Mesenchymal stem cell (in vitro differentiated cells and primary cell): ENCODE measurements at regions not wholly inside any gene's neighbourhood (a gene's known extent, or its start where the extent isn't known, plus 50 kb on each side); places are given as distances from the start of the nearest gene placed in this dataset.

Source experiments
- DNase-seq: peaks from one replicate; pipeline ENCODE4 v3.0.0-alpha.2; 2013
- H2AFZ ChIP-seq: one replicate; pipeline ENCODE4 v1.6.1; 2013; ENCODE audit warnings: low read depth, mild to moderate bottlenecking, control low read depth, inconsistent platforms, low read length, moderate library complexity
- H2AK5ac ChIP-seq: 2 replicates; pipeline ENCODE4 v1.6.1; 2013; ENCODE audit warnings: low read length, moderate library complexity, mild to moderate bottlenecking, inconsistent platforms; ENCODE audit not compliant: severe bottlenecking
- H2BK120ac ChIP-seq: one replicate; pipeline ENCODE4 v1.6.1; 2013; ENCODE audit warnings: low read depth, mild to moderate bottlenecking, inconsistent platforms, low read length, moderate library complexity
- H2BK12ac ChIP-seq, 2 experiments: one replicate each; pipeline ENCODE4 v1.6.1; 2013; ENCODE audit warnings: inconsistent platforms in 2 of 2, low read length in 2 of 2, mild to moderate bottlenecking in 2 of 2, moderate library complexity in 2 of 2, control low read depth in 1 of 2
- H2BK15ac ChIP-seq: one replicate; pipeline ENCODE4 v1.6.1; 2013; ENCODE audit warnings: mild to moderate bottlenecking, low read depth, inconsistent platforms; ENCODE audit not compliant: poor library complexity, severe bottlenecking
- H2BK5ac ChIP-seq: 2 replicates; pipeline ENCODE4 v1.6.1; 2013; ENCODE audit warnings: low read depth, mild to moderate bottlenecking, low read length, control low read depth, inconsistent platforms; ENCODE audit not compliant: poor library complexity, severe bottlenecking
- H3K14ac ChIP-seq, 2 experiments: one replicate each; pipeline ENCODE4 v1.6.1; 2013; ENCODE audit warnings: inconsistent platforms in 2 of 2, low read length in 2 of 2, control low read depth in 1 of 2, mild to moderate bottlenecking in 1 of 2, moderate library complexity in 1 of 2
- H3K18ac ChIP-seq, 2 experiments: one replicate each; pipeline ENCODE4 v1.6.1; 2013; ENCODE audit warnings: inconsistent platforms in 2 of 2, low read length in 2 of 2, control low read depth in 1 of 2, low read depth in 1 of 2, mild to moderate bottlenecking in 1 of 2
- H3K23ac ChIP-seq, 2 experiments: one replicate each; pipeline ENCODE4 v1.6.1; 2013; ENCODE audit warnings: inconsistent platforms in 2 of 2, low read length in 2 of 2, mild to moderate bottlenecking in 2 of 2, moderate library complexity in 2 of 2, control low read depth in 1 of 2
- H3K27ac ChIP-seq: 2 replicates; pipeline ENCODE4 v1.5.1; 2013; ENCODE audit warnings: mild to moderate bottlenecking, moderate library complexity, low read length, control low read depth, inconsistent platforms; ENCODE audit not compliant: poor library complexity, severe bottlenecking
- H3K27me3 ChIP-seq, 2 experiments: 2 replicates each; pipeline versions ENCODE4 v1.6.1 to v1.7.0; 2013; ENCODE audit warnings: low read length in 2 of 2, mild to moderate bottlenecking in 2 of 2, moderate library complexity in 2 of 2, control low read depth in 1 of 2, inconsistent platforms in 1 of 2; ENCODE audit not compliant: control insufficient read depth in 1 of 2, insufficient read depth in 1 of 2
- H3K36me3 ChIP-seq, 2 experiments: 2 replicates each; pipeline versions ENCODE4 v1.6.1 to v1.7.0; 2013; ENCODE audit warnings: low read length in 2 of 2, control low read depth in 1 of 2, inconsistent platforms in 1 of 2, low read depth in 1 of 2, mild to moderate bottlenecking in 1 of 2; ENCODE audit not compliant: insufficient read depth in 2 of 2, control insufficient read depth in 1 of 2
- H3K4ac ChIP-seq, 2 experiments: one replicate each; pipeline ENCODE4 v1.6.1; 2013; ENCODE audit warnings: inconsistent platforms in 2 of 2, low read length in 2 of 2, mild to moderate bottlenecking in 2 of 2, moderate library complexity in 2 of 2, control low read depth in 1 of 2, low read depth in 1 of 2
- H3K4me1 ChIP-seq: 2 replicates; pipeline ENCODE4 v1.6.1; 2013; ENCODE audit warnings: low read depth, low read length, control low read depth; ENCODE audit not compliant: control insufficient read depth, insufficient read depth
- H3K4me2 ChIP-seq: 2 replicates; pipeline ENCODE4 v1.6.1; 2013; ENCODE audit warnings: low read length, mild to moderate bottlenecking, inconsistent platforms; ENCODE audit not compliant: poor library complexity, severe bottlenecking
- H3K4me3 ChIP-seq, 2 experiments: 2 replicates each; pipeline versions ENCODE4 v1.5.1 to v1.7.0; 2013; ENCODE audit warnings: low read length in 2 of 2, mild to moderate bottlenecking in 2 of 2, control low read depth in 1 of 2, low read depth in 1 of 2; ENCODE audit not compliant: insufficient read depth in 1 of 2
- H3K79me1 ChIP-seq: replicated peaks from 2 replicates; pipeline ENCODE4 v1.6.1; 2013; ENCODE audit warnings: mild to moderate bottlenecking, control low read depth, low read length, inconsistent platforms; ENCODE audit not compliant: poor library complexity, severe bottlenecking
- H3K9ac ChIP-seq: 2 replicates; pipeline ENCODE4 v1.7.0; 2013; ENCODE audit warnings: mild to moderate bottlenecking, low read length, moderate library complexity
- H3K9me3 ChIP-seq: 2 replicates; pipeline ENCODE4 v1.7.0; 2013; ENCODE audit warnings: mild to moderate bottlenecking, low read length; ENCODE audit not compliant: control insufficient read depth
- H4K8ac ChIP-seq: one replicate; pipeline ENCODE4 v1.6.1; 2013; ENCODE audit warnings: inconsistent platforms, mild to moderate bottlenecking, low read length, moderate library complexity
- H4K91ac ChIP-seq: one replicate; pipeline ENCODE4 v1.6.1; 2013; ENCODE audit warnings: mild to moderate bottlenecking, low read length, inconsistent platforms
- WGBS: methylation state at CpG from one replicate; pipeline ENCODE4 v1.1.7; 2013; ENCODE audit warnings: mixed read lengths; 5-methylcytosine and 5-hydroxymethylcytosine counted together

DNA sequence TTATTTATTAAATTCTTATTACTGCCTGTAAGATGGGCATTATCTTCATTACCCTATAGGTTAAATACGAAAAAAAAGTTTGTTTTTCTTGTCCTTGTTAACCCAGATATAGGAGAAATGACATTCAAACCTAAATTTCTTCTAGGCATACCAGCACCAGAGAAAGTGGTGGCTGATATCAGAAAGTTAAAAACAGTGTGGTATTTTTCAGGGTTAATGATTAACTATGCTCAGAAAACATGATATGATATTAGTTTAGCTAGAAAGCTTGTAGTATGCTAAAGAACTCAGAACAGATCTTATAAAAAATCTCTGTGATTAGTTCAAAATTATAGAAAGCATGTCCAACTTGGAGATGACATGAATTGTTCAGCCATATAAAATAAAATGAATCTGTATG lies 630.5 kb upstream of the EPHA6 start:
- DNase-seq = no peak
- Histone ChIP-seq H2AFZ (no peak overlapping the region), H3K27ac (no peak overlapping the region), H2AK5ac (no peak overlapping the region), H2BK5ac (no peak overlapping the region), H3K4me3 (no peak overlapping the region), H3K9me3 (peaks cover 3% of the 10 kb centered on the region), H3K14ac (no peak overlapping the region), H4K91ac (no peak overlapping the region), H3K4me2 (no peak overlapping the region), H4K8ac (no peak overlapping the region), H3K4me1 (no peaks in the 10 kb centered on the region), H3K36me3 (no peaks in the 10 kb centered on the region), H2BK15ac (no peak overlapping the region), H2BK12ac (no peak overlapping the region), H3K4ac (no peak overlapping the region), H3K27me3 (no peaks in the 10 kb centered on the region), H3K9ac (no peak overlapping the region), H3K79me1 (no peaks in the 10 kb centered on the region), H3K23ac (no peak overlapping the region), H2BK120ac (no peak overlapping the region), H3K18ac (no peak overlapping the region)
- no CpG with 5 or more reads among the region's 1 CpG for WGBS

DNA sequence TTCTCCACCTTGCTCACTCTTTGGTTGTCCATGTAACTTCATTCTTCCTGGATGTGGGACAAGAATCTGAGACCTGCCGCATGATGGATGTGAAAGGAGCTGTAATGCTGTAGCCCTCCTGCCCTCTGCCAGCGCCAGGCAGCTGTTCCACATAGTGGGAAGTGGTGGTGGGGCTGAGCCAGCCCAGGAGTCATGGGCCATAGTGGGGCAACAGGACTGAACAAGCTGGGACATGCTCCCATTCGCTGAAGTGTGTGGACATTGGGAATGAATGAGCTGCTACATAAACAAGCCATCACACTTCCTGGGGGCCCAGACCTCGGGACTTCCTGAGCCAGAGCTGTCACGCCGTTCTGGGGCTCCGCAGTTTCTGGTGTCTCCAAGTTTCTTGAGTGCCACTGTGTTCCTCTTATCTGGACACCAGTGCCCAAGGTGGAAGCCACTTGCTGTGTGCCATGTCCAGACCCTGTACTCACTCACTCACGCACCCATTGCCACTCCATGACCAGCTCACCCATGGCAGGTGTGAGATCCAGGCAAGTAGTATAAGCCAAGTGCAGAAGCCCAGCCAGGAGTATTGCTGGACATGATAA lies 624.3 kb upstream of the EPHA6 start:
- H3K79me1 ChIP-seq = no peaks in the 10 kb centered on the region
- no peak overlapping the region for H2BK12ac ChIP-seq
- H3K9me3 ChIP-seq = peaks cover 3% of the 10 kb centered on the region
- H3K23ac ChIP-seq = no peak overlapping the region
- no peak overlapping the region for H3K18ac ChIP-seq
- no peaks in the 10 kb centered on the region for H3K27me3 ChIP-seq
- H4K91ac ChIP-seq = no peak overlapping the region
- H3K27ac ChIP-seq = no peak overlapping the region
- H3K36me3 ChIP-seq = no peaks in the 10 kb centered on the region
- no peak overlapping the region for H3K9ac ChIP-seq
- H2BK5ac ChIP-seq = no peak overlapping the region
- H2AK5ac ChIP-seq = no peak overlapping the region
- no peak overlapping the region for H3K4ac ChIP-seq
- no peak overlapping the region for H3K4me3 ChIP-seq
- H3K4me1 ChIP-seq = no peaks in the 10 kb centered on the region
- no peak overlapping the region for H2AFZ ChIP-seq
- DNase-seq = no peak
- H2BK120ac ChIP-seq = no peak overlapping the region
- no peak overlapping the region for H3K4me2 ChIP-seq
- H2BK15ac ChIP-seq = no peak overlapping the region
- no peak overlapping the region for H4K8ac ChIP-seq
- H3K14ac ChIP-seq = no peak overlapping the region
- WGBS = 85% methylated on average over 7 of the region's 8 CpGs

GRCh38 chr3:96192966-96193550 lies 621.3 kb upstream of the EPHA6 start:
- H2BK120ac ChIP-seq = no peak overlapping the region
- no peak overlapping the region for H3K4ac ChIP-seq
- peak; percentile 2 for DNase-seq
- no peaks in the 10 kb centered on the region for H3K4me1 ChIP-seq
- WGBS = 68% methylated on average over 3 of the region's 4 CpGs
- H2AFZ ChIP-seq = no peak overlapping the region
- H4K8ac ChIP-seq = no peak overlapping the region
- no peak overlapping the region for H2BK12ac ChIP-seq
- H4K91ac ChIP-seq = no peak overlapping the region
- H3K4me2 ChIP-seq = no peak overlapping the region
- H3K9ac ChIP-seq = no peak overlapping the region
- H2BK5ac ChIP-seq = no peak overlapping the region
- H3K79me1 ChIP-seq = no peaks in the 10 kb centered on the region
- H2BK15ac ChIP-seq = no peak overlapping the region
- H3K23ac ChIP-seq = no peak overlapping the region
- H2AK5ac ChIP-seq = no peak overlapping the region
- H3K36me3 ChIP-seq = no peaks in the 10 kb centered on the region
- H3K14ac ChIP-seq = no peak overlapping the region
- no peak overlapping the region for H3K4me3 ChIP-seq
- H3K18ac ChIP-seq = no peak overlapping the region
- H3K27me3 ChIP-seq = no peaks in the 10 kb centered on the region
- no peak overlapping the region for H3K27ac ChIP-seq
- no peaks in the 10 kb centered on the region for H3K9me3 ChIP-seq

DNA sequence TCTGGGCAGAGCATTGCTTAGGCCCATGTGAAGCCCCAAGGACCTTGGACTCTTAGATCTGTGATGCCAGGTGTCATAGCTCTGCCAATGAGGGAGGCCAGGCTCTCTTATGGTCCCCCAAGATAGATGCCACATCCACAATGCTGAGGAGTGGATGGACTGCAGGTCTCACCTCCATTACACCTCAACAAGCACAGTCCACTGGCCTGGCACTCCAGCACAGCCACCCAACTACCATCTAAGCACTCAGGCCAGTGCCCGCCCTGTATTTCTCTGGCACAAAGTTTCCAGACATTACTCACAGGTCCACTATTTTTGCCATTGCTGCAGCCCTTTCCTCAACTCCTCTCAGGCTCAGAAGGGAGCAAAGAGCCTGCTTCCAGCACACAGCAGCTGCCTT lies 613.5 kb upstream of the EPHA6 start:
- H3K18ac ChIP-seq = no peak overlapping the region
- H3K4me2 ChIP-seq = no peak overlapping the region
- H3K4me3 ChIP-seq = no peak overlapping the region
- H2BK120ac ChIP-seq = no peak overlapping the region
- DNase-seq = no peak
- no peaks in the 10 kb centered on the region for H3K36me3 ChIP-seq
- 74% methylated on average over 1 of the region's 1 CpG for WGBS
- no peak overlapping the region for H3K14ac ChIP-seq
- H2BK12ac ChIP-seq = no peak overlapping the region
- no peak overlapping the region for H4K8ac ChIP-seq
- H3K79me1 ChIP-seq = no peaks in the 10 kb centered on the region
- H2BK15ac ChIP-seq = no peak overlapping the region
- peaks cover 9% of the 10 kb centered on the region for H3K9me3 ChIP-seq
- H3K27me3 ChIP-seq = no peaks in the 10 kb centered on the region
- H3K4me1 ChIP-seq = no peaks in the 10 kb centered on the region
- H2BK5ac ChIP-seq = no peak overlapping the region
- no peak overlapping the region for H3K23ac ChIP-seq
- no peak overlapping the region for H2AFZ ChIP-seq
- no peak overlapping the region for H3K9ac ChIP-seq
- no peak overlapping the region for H2AK5ac ChIP-seq
- no peak overlapping the region for H4K91ac ChIP-seq
- no peak overlapping the region for H3K4ac ChIP-seq
- H3K27ac ChIP-seq = no peak overlapping the region
